GM08714 (cell line): ENCODE measurements at regions not wholly inside any gene's neighbourhood (a gene's known extent, or its start where the extent isn't known, plus 50 kb on each side); places are given as distances from the start of the nearest gene placed in this dataset.
A peak's percentile ranks its signal among the peaks of the same experiment; 100 is the strongest.

Experiments used
- H3K4me3 ChIP-seq: fragments of 200-500 bp; sonication (Bioruptor generic); 2 replicates; pipeline ENCODE4 v1.5.1; 2014; ENCODE audit warnings: mild to moderate bottlenecking, low read length, inconsistent platforms
- ZNF274 ChIP-seq: IDR thresholded peaks from 2 replicates; pipeline ENCODE4 v1.6.1; 2012; ENCODE audit warnings: mild to moderate bottlenecking, low read depth, low read length

DNA sequence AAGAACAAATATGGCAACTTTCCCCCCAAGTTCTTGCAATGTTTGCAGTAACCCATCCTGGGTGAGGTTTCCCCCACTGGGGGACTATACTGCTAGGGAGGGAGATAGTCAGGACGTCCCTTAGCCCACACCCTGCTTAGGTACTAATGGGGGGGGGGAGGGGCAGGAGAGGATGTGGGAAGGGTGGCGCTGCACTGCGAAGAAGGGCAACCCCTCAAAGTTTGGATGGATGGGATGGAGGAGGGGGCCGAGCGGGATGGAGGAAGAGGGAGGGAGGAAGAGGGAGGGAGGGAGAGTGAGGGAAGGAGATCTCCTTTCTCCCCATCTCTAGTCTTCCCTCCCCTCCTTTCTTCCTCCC is 100.6 kb upstream of the HSD17B12 start:
- H3K4me3 ChIP-seq: peak overlapping the region; percentile 54; the same call in 1 of the 2 replicates
- no peak for TF ChIP-seq ZNF274

DNA sequence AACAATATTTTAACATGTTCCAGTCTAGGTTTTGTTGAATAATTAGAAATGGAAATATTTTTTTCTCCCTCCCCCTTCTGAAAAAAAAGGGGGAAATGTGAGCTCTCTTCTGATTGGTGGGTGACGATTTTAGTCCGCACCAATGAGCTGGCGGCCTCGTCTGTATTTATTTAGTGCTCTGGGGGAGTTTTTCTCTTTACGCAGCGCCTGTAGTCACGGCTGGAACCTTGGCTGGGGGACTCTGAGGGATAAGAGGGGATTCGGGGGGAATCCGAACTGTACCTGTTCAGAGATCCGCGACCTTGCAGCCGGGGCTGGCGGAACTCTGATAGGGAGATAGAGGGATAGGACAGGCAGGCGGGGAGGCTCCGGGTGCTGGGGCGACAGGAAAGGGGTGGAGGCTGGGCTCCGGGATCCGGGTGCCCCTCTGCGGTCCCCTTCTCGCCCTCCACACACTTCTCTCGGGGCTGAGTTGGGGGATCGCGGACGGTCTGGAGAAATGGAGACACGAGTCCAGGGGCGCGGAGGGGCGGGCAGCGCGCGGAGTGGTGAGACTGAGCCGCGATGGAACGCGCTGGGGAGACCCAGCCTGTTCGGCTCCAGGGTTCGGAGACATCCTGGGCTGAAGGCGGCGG is 99.7 kb upstream of the HSD17B12 start:
- no peak for TF ChIP-seq ZNF274

DNA sequence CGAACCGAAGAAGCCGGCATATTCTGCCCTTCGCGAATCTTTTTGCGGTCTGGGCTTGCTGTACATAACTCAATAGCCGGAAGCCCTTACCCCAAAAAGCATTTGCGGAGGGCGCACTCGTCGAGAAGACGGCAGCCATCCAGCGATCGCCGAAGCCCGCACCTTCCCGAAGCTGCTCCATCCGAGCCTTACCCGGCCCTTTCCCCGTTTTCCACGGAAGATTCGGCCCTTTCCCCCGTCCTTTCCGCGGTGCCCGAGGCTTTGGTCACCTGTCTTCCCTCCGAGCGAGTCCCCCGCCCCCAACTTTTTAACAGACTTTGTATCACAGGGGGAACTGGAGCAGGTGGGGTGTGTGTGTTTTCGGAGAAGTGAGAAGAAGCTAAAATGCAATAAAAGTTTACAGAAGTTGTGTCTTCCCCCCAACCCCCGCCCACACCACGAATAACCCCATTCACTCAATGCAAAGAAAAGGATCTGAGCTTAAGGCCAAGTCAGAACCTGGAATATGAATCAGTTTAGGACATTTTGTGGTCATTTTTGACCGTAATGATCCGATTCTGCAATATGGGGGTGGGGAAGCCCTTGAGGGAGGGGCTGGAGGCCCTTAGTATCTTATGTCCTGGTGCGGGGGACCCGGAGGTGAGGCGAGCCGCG is 99.0 kb upstream of the HSD17B12 start:
- no peak overlapping the region for H3K4me3 ChIP-seq
- TF ChIP-seq ZNF274: no peak

More for the DNA sequence above, 99.7 kb upstream of the HSD17B12 start:
- no peak overlapping the region for H3K4me3 ChIP-seq

DNA sequence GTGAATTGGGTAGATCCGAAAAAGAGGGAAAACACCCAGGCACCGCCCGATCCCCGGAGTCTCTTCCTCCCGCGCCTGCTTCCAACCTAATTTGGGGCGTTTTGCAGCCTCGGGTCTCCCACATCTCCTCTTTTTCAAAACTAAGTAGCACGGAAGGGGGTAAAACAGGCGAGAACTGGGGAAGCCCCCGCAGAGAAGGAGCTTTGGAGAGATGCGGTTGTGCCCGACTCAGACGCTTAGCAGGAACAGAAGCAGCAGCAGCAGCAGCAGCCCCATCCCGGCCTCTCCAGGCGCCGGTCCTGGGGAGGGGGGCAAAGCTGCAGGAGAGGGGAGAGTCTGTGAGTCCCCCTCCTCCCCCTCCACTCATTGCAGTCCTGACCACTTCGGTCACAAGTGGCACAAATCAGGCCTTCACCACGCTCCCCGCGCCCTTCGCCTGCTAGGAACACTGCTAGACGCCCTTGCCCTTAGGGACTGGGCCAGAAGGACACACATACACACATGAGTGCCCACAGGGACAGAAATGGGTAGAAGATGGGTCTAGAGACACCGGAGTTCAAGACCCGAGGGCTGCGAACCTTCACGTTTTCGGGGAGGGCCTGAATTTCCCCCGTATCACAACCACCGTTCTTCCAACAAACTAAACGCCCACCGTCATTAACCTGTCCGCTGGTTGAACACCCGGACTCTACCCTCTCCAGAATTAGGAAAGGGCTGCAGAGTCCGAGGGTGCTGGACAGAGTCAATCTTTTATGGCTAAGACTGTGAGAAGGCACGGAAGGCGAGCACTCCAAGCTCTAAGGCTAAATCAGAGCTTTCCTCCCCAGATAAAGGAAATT is 98.3 kb upstream of the HSD17B12 start:
- H3K4me3 ChIP-seq: no peak overlapping the region
- no peak for TF ChIP-seq ZNF274

DNA sequence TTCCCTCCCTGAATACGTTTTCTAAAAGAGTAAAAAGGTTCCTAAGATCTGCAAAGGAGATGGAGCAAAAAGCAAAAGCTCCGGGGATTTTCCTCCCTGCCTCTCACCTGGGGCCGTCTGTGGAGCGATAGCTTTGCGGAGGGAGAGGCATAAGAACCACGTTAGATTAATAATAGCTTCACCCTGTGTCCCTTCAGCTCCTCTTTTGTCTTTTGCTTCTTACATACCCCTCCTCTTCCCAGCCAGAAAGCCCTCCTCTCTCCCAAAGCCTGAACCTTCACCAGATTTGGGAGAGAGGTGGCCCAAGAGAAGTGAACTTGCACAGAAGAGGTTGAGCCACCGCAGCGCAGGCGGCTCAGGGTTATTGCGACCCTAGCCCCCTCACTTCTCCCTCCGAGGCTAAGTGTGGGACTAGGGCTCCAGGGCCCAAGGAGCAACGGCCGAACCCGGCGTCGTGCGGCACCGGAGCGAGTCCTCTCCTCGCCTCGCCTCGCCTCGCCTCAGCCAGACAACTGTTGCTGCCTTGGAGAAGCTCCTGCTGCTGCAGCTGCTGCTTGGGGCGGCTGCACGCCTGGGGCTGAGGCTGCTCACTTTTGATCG is 97.6 kb upstream of the HSD17B12 start:
- H3K4me3 ChIP-seq: no peak overlapping the region
- TF ChIP-seq ZNF274: no peak

DNA sequence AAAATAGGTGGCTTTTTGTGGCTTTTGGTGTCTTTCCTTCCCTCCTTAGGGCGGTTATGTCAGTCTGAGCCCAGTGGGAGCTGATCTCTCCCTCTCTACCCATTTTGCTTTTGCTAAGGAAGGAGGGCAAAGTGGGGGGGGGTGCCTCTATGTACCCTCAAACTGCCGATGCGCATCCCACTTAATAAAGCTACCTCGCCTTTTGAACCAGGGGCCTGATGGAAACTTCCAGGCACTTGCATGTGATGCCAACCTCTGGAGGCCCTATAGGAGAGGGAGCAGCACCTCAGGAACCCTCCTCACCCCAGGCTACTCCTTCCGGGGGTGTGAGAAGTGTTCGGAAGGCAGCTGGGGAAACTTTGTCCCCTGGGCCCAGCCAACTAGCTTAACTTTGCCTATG is 97.0 kb upstream of the HSD17B12 start:
- no peak overlapping the region for H3K4me3 ChIP-seq
- TF ChIP-seq ZNF274: no peak

DNA sequence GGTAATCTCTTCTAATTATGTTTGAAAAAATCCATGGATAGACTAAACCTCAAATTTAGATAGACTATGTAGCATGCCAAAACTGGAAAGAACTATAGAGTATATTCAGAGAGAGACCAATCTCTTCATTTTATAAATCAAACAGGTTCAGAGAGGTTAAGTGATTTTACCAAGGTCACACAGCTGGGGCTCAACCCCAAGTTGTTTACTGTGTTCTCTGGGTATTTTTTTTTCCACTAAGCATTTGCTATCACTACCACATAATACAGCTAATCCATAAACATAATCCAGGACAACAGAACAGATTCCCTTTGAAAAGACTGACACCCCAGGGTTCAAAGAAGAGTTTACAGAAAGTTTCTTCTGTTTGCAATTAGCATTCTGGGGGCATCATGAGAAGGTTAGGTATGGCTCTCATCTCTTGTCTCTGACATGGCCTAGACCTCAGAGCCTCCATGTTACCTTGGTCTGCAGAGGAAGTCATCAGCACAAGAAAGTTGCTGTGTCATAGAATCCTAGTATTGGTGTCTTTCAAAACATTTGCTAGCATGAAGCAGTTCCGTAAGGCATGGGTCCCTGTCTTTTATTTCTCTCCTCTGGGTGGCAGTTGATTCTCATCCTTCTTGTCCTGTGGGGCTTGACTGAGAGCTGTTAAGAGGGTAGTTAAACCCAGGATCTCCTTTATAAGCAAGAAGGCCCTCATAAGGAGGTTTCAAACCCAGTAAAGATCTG is 94.5 kb upstream of the HSD17B12 start:
- H3K4me3 ChIP-seq: no peak overlapping the region
- no peak for TF ChIP-seq ZNF274

DNA sequence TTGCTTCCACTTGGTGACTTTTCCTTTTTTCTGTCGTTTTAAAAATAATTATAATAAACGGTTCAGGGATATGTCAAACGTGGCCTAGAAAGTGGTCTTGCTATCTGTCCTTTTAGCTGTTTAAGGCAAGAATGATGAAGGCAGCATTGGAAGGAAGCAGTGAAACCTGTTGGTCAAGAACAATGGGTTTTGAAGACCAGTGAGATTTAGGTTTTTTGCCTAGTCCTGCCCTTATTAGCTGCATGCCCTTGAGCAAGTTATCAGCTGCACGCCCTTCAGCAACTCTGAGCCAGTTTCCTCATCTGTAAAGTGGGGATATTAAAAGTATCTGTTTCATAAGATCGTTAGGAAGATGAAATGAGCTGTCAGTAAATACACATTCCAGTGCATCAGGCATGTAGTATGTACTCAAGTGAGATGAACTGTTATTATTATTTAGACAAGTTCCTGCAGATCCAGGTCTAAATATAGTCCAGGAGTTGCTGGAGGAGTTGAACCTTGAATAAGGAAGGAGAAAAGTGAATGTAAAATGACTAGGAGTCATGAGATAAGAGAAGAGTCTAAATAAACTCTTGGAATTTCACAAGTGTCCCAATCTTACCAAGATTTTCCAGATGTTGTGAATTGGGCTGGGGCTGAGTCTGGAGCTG is 90.8 kb upstream of the HSD17B12 start:
- no peak overlapping the region for H3K4me3 ChIP-seq
- TF ChIP-seq ZNF274: no peak

DNA sequence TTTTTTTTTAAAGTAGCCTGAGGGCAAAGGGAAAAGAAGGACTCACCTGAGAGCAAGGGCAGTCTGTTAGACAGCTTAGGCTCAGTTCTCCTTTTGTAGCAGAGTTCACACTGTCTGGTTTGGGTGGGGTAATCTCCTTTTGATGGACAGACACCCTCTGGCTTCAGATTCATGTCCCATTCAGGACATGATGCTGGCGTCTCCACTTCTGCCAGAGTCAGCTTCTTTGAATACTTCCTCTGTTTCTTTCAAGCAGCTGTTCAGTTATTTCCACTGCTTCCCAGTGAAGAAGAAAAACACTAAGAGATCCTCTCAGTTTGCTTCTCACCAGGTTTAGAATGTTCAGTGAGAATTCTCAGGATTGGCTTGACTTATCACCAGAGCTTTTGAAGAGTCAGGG is 79.0 kb upstream of the HSD17B12 start:
- TF ChIP-seq ZNF274: no peak
- H3K4me3 ChIP-seq: no peak overlapping the region

DNA sequence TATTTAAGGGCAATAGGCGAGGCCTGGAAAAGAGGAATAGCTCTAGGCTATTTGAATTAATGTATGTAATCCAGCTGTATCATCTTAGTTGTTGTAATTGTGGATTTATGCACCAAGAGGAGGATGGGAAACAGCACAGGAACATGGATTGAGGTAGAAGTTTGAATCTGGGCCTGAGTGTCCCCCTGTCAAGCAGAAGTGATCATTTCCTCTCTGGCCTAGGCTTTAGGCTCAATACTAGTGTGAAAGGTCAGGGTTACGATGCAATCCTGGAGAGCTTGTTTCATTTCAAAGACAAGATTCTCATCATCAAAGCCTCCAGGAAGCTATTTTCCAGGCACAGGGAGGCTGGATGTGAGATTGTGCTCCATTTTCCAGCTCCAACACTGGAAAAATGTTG is 77.9 kb upstream of the HSD17B12 start:
- no peak for TF ChIP-seq ZNF274
- no peak overlapping the region for H3K4me3 ChIP-seq

DNA sequence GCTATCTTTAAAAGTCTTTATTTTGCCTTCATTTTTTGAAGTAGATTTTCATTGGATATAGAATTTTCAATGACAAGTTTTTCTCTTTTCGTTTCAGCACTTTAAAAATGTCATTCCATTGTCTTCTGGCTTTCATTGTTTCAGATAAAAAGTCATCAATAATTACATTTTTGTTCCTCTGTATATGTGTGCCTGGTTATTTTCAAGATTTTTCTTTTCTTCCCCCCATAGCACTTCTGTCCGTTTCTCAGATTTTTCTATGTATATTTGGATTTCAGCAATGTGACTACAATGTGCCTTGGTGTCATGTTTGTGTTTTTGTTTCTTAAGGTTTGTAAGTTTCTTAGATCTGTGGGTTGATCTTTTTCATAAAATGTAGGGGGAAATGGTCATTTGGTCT is 66.3 kb upstream of the HSD17B12 start:
- TF ChIP-seq ZNF274: no peak
- no peak overlapping the region for H3K4me3 ChIP-seq

DNA sequence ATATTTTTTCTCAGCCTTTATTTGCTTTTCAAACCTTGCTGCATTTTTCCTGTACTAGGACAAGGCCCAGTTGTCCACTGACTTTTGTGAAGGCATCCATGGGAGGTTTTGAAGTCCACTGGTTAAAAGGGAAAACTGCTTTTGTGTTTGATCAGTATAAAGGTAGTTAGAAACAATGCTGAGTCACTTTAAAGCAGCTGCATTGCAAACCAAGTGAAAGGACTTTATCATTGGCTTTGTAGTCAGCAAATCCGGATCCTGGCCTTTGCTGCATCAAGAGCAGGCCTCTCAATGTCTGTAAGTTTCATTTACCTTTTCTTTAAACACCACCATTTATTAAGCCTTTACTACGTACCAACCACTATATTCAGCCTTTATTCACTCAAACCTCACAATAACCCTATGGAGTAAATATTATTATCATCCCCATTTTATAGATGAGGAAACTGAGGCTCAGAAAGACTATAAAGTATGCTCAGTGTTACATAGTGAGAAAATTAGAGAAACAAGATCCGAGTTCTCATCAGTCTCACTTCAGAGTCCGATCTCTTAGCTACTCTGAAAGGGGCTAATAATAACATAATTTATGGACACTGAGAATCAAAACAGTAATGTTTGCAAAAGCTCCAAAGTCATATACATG is 60.6 kb upstream of the HSD17B12 start:
- no peak overlapping the region for H3K4me3 ChIP-seq
- TF ChIP-seq ZNF274: no peak

DNA sequence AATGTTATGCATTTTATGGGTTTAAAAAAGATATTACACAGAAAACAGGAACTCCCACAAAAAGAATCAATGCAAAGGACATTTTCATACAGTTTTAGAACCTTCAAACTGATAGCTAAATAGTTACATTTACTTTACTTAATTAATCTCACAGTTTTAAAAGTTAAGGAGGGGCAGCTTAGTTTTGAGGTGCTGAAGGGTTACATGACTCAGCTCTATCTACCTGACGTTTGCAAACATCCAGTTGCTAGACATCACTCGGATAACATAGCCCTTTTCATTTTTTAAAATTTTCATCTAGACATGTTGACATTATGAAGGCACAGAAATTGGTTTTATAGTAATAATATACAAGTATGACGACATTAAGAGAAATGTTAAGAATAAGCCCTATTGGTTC is 53.7 kb upstream of the HSD17B12 start:
- H3K4me3 ChIP-seq: no peak overlapping the region
- no peak for TF ChIP-seq ZNF274
